HG03135 (cell line): ENCODE measurements at regions not wholly inside any gene's neighbourhood (a gene's known extent, or its start where the extent isn't known, plus 50 kb on each side); places are given as distances from the start of the nearest gene placed in this dataset.
"Not testable (repeated sequence)": the region's sequence is repeated elsewhere in the genome, so short reads cannot be mapped to it uniquely, and the experiment has no call there.

Source experiments
- ATAC-seq: cut with Tn5 transposase; IDR thresholded peaks from one replicate; pipeline ENCODE4 v1.9.1; 2021; ENCODE audit warnings: mild to moderate bottlenecking, moderate library complexity; ENCODE audit not compliant: unreplicated experiment

GRCh38 chr7:69219381-69219780 lies 378.9 kb upstream of the AUTS2 start:
- no peak for ATAC-seq

DNA sequence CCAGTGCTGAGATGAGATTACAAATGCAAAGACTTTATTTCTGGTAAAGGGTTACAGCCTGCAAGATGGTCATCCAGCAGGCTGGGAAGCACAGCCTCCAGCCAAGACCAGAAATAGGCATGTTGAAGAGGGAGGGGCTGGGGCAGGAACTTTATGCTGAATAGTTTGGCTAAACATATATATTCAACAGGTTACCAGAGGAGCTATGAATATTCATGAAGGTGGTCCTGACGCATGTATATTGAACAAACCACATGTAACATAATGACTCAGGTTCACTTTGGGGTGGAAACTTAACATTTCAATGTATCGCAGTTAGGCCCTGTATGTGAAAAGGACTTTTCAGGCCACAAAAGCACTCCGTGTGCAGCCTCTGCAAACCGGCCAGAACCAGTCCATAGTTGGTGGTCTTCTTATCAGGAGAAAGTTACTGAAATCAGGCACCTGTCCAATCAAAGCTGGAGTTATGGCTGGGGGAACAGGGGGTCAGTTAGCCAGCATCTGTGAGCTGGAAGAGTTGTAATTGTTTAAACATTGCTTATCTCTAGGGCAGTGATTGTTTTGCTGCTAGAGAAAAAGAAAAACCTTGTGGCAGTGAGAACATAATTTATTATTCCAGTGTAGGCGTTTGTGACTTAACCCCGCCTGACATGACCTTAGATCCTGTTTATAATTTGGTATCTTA lies 372.9 kb upstream of the AUTS2 start:
- no peak for ATAC-seq

DNA sequence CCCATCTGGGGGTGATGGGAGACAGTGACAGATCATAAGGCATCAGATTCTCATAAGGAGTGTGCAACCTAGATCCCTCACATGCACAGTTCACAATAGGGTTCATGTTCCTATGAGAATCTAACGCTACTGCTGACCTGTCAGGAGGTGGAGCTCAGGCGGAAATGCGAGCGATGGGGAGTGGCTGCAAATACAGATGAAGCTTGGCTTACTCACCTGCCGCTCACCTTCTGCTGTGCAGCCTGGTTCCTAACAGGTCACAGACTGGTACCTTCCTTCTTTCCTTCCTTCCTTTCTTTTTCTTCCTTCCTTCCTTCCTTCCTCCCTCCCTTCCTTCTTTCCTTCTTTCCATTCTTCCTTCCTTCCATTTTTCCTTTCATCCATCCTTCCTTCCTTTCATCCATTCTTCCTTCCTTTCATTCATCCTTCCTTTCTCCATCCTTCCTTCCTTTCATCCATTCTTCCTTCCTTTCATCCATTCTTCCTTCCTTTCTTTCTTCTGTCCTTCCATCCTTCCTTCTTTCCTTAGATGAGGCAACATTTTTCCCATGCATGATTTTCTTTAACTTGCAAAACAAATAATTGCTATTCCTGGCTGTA lies 370.0 kb upstream of the AUTS2 start:
- no peak for ATAC-seq

DNA sequence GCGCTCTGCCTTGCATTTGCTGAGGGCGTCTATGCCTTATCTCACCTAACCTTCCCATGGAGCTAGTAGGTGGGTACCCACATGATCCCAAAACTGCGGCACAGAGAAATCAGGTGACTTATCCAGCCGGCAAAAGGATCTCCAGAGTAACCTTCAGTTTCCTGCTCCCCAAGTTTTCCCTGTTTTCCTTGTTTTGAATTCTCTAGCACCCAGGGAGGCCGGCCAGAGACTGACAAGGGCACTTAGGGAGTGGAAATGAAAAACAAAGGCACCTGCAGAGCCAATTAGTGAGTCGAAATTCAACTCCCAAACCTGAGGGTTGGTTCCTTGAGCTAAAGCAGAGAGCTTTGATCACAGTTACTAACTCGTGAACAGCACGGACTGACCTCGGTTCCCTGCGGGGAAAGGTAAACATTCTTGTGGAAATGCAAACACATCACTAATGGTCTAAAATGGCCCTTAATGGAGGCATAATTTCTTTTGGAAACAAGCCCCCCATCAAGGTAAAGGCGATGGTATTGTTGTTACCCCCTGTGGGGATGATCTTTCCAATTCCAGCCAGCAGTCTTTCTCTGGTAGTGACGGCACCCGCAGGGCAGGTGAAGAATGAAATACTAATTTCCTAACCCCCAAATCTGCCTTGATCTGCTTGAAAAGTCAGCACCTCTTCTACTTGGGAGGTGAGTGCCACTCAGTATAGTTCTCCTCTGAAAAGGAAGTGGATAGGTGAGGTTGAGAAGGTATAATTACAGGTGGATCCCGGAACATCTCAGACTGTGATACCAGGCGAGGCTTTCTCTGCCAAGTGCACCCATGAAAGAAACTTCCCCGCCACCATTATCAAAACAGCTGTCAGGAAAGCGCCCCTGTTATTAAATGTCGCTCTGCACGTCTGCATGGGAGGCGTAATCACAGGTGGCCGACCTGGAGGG lies 365.6 kb upstream of the AUTS2 start:
- ATAC-seq, result no peak

DNA sequence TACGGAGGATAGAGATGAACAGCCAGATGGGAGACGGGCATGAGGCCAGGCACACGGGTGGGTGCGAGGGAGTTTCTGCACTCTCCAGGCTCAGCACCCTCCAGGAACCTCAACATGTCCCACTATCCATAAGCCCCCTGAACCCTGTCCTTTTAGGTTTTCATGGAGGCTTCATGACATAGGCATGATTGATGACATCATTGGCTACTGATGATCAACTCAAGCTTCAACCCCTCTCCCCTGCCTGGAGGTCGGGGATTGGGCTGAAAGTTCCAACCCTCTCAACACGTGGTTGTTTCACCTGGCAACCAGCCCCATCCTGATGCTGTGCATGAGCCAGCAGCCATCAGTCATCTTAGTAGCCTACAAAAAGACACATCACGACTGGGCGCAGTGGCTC lies 360.7 kb upstream of the AUTS2 start:
- no peak for ATAC-seq

DNA sequence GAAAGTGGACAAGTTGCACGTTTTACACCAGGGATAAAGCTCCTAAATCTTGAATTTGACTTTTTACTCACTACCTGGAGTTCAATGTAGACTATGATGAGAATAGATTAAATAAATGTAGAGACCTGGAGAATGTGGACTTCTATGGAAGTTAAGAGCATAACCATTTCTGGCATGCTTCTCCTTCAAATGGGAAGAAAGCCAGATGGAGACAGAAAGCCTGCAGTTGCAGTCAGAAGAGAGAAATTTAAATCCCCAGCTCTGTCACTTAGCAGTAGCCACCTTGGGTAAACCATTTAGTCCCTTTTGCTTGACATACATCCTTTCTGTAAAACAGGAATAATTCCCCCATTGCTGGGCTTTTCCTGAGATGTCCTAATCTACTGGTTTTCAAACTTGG lies 355.3 kb upstream of the AUTS2 start:
- no peak for ATAC-seq

DNA sequence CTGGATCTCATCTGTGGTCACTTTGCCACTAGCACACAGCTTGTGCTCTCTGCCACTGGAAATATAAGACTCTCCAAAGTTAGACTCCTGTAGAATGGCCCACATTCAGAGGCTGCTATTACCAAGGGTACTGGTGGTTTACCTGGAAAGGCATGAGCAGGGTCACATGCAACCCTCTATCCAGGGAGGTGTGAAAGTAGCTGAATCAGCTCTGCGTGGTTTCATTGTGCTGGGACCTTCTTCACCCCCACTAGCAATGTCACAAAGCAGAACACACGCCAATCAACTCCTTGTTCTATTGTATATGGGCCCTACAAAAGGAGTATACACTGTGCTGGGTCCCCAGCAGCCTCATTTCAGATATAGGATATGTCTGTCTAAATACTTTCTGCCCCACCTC lies 353.6 kb upstream of the AUTS2 start:
- no peak for ATAC-seq

GRCh38 chr7:69245646-69246045 lies 352.6 kb upstream of the AUTS2 start:
- ATAC-seq, result no peak

GRCh38 chr7:69246758-69247157 lies 351.5 kb upstream of the AUTS2 start:
- ATAC-seq, result no peak

DNA sequence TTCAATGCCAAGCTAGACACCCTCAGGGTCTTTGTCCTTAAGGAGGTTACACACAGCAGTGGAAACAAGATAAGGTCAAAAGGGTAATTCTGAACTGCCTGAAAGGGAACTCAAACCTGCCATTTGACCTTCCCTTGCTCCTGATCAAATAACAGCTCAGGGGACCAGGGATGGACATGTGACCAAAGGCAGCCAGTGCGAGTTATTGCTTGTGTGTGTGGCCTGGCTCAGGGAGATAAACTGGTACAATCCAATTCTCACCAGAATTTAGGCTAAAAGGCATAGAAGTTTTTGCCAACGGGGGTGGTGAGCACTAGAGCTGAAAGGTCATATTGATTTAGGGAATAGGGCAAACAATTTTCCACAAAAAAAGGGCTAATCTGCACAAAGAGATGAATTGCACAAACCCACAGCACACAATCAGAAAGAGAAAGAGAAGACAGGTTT lies 349.9 kb upstream of the AUTS2 start:
- ATAC-seq, result not testable (repeated sequence)

GRCh38 chr7:69250958-69251357 lies 347.3 kb upstream of the AUTS2 start:
- ATAC-seq, result no peak

- ATAC-seq, result no peak
Observed at GRCh38 chr7:69254643-69255042, 343.6 kb upstream of the AUTS2 start.

- ATAC-seq, result no peak
Observed at GRCh38 chr7:69256634-69257081, 341.6 kb upstream of the AUTS2 start.

DNA sequence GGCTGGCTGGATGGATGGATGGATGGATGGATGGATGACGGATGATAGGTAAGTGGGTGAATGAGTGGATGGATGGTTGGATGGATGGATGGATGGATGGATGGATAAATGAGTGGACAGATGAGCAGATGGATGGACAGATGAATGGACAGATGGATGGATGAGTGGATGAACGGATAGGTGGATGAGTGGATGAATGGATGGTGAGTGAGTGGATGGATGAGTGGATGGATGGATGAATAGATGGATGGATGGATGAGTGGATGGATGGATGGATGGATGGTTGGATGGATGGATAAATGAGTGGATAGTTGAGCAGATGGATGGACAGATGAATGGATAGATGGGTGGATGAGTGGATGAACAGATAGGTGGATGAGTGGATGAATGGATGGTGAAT lies 340.7 kb upstream of the AUTS2 start:
- ATAC-seq, result no peak

GRCh38 chr7:69259445-69259844 lies 338.8 kb upstream of the AUTS2 start:
- no peak for ATAC-seq

- no peak for ATAC-seq
Observed at GRCh38 chr7:69260023-69260422, 338.3 kb upstream of the AUTS2 start.

- ATAC-seq, result no peak
Observed at GRCh38 chr7:69263550-69263949, 334.7 kb upstream of the AUTS2 start.

GRCh38 chr7:69269806-69270205 lies 328.5 kb upstream of the AUTS2 start:
- no peak for ATAC-seq

GRCh38 chr7:69272101-69272500 lies 326.2 kb upstream of the AUTS2 start:
- ATAC-seq, result no peak

GRCh38 chr7:69276011-69276729 lies 322.1 kb upstream of the AUTS2 start:
- ATAC-seq, result no peak

DNA sequence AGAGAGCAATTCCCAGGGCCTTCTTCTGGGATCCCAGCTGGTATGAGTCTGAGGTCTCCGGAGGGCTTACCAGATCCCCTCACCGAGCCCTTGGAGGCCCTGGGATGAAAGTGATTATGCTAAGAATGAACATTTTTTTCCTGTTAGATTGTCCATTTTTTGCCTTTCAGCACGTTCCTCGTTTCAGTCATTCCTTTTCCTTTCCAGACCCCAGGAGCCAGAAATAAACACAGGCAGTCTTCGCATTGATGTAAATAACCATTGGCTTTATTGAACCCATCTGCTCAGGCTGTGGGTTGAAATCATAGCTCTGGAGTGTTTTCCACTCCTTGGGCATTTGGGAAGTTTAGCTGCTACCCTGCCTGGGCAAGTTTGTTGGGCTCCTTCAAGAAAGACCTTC lies 320.9 kb upstream of the AUTS2 start:
- no peak for ATAC-seq
